GM23338 (cell line): ENCODE measurements at regions not wholly inside any gene's neighbourhood (a gene's known extent, or its start where the extent isn't known, plus 50 kb on each side); places are given as distances from the start of the nearest gene placed in this dataset.

Source experiments
- ATAC-seq: fragments of 200-7000 bp; cut with Tn5 transposase; 3 replicates; pipeline ENCODE4 v1.9.1; 2020
- DNase-seq: peaks from one replicate; pipeline ENCODE4 v3.0.0-alpha.2; 2015; ENCODE audit warnings: low spot score
- H2AFZ ChIP-seq: fragments of 200-600 bp; sonication (generic); 2 replicates; pipeline ENCODE4 v1.8.0; 2016; ENCODE audit warnings: antibody characterized with exemption, mild to moderate bottlenecking, moderate library complexity
- H3F3A ChIP-seq: fragments of 200-600 bp; sonication (generic); replicated peaks from 2 replicates; pipeline ENCODE4 v1.8.0; 2017; ENCODE audit warnings: antibody characterized with exemption, mixed run types, low read depth
- H3K27ac ChIP-seq: fragments of 200-600 bp; sonication (generic); 2 replicates; pipeline ENCODE4 v1.6.1; 2016; ENCODE audit warnings: low read depth
- H3K27me3 ChIP-seq: fragments of 200-600 bp; sonication (generic); 2 replicates; pipeline ENCODE4 v1.8.0; 2016; ENCODE audit warnings: mild to moderate bottlenecking, mixed run types, moderate library complexity; ENCODE audit not compliant: insufficient read depth
- H3K36me3 ChIP-seq: fragments of 200-600 bp; sonication (generic); 2 replicates; pipeline ENCODE4 v1.8.0; 2016; ENCODE audit warnings: mild to moderate bottlenecking; ENCODE audit not compliant: insufficient read depth
- H3K4me1 ChIP-seq: fragments of 200-600 bp; sonication (generic); 2 replicates; pipeline ENCODE4 v1.8.0; 2016; ENCODE audit warnings: mild to moderate bottlenecking, moderate library complexity; ENCODE audit not compliant: insufficient read depth
- H3K4me2 ChIP-seq: fragments of 200-600 bp; sonication (generic); 2 replicates; pipeline ENCODE4 v1.7.1; 2017; ENCODE audit warnings: mixed run types
- H3K4me3 ChIP-seq: fragments of 200-600 bp; sonication (generic); 2 replicates; pipeline ENCODE4 v1.6.1; 2016; ENCODE audit warnings: mixed run types
- H3K79me2 ChIP-seq: fragments of 200-600 bp; sonication (generic); replicated peaks from 2 replicates; pipeline ENCODE4 v1.8.0; 2017; ENCODE audit warnings: mild to moderate bottlenecking; ENCODE audit not compliant: insufficient read depth
- H3K9me2 ChIP-seq: fragments of 200-600 bp; sonication (generic); 2 replicates; pipeline ENCODE4 v1.8.0; 2017; ENCODE audit not compliant: insufficient read depth
- H4K20me1 ChIP-seq: fragments of 200-600 bp; sonication (generic); replicated peaks from 2 replicates; pipeline ENCODE4 v1.8.0; 2017; ENCODE audit warnings: mild to moderate bottlenecking; ENCODE audit not compliant: insufficient read depth
- H3K27ac Mint-ChIP-seq: 2 replicates; pipeline ENCODE4 v1.8.0; 2020; ENCODE audit warnings: inconsistent platforms, mild to moderate bottlenecking, moderate library complexity, mixed read lengths
- H3K27me3 Mint-ChIP-seq: 3 replicates; pipeline ENCODE4 v1.8.0; 2022; ENCODE audit warnings: low read depth, mild to moderate bottlenecking, moderate library complexity, mixed read lengths, inconsistent platforms; ENCODE audit not compliant: insufficient read depth, poor library complexity
- H3K36me3 Mint-ChIP-seq: 3 replicates; pipeline ENCODE4 v1.8.0; 2021; ENCODE audit warnings: low read depth, mild to moderate bottlenecking, inconsistent platforms, moderate library complexity, mixed read lengths
- H3K4me1 Mint-ChIP-seq: 3 replicates; pipeline ENCODE4 v1.8.0; 2020; ENCODE audit warnings: mild to moderate bottlenecking, inconsistent platforms, mixed read lengths
- H3K4me3 Mint-ChIP-seq: 3 replicates; pipeline ENCODE4 v1.8.0; 2021; ENCODE audit warnings: moderate library complexity, mild to moderate bottlenecking, inconsistent platforms, mixed read lengths
- H3K9me3 Mint-ChIP-seq: 3 replicates; pipeline ENCODE4 v1.8.0; 2020; ENCODE audit warnings: moderate library complexity, mild to moderate bottlenecking, inconsistent platforms, mixed read lengths
- EZH2 ChIP-seq: fragments of 200-600 bp; sonication (generic); IDR thresholded peaks from one replicate; pipeline ENCODE4 v1.8.0; 2017; ENCODE audit warnings: antibody characterized with exemption, mild to moderate bottlenecking, low read depth; ENCODE audit not compliant: unreplicated experiment
- JUNB ChIP-seq: IDR thresholded peaks from one replicate; pipeline ENCODE4 v1.6.1; 2016; ENCODE audit warnings: antibody characterized with exemption; ENCODE audit not compliant: unreplicated experiment
- POLR2AphosphoS5 ChIP-seq: IDR thresholded peaks from 2 replicates; pipeline ENCODE4 v1.6.1; 2016; ENCODE audit warnings: antibody characterized with exemption, low read depth
- REST ChIP-seq: IDR thresholded peaks from one replicate; pipeline ENCODE4 v1.6.1; 2018; ENCODE audit warnings: antibody characterized with exemption; ENCODE audit not compliant: unreplicated experiment
- STAT1 ChIP-seq: IDR thresholded peaks from one replicate; pipeline ENCODE4 v1.6.1; 2016; ENCODE audit warnings: antibody characterized with exemption; ENCODE audit not compliant: unreplicated experiment
- ZNF114 ChIP-seq: fragments of 250-450 bp; sonication (Bioruptor Pico); IDR thresholded peaks from 2 replicates; pipeline ENCODE4 v1.5.0; 2020; ENCODE audit warnings: mild to moderate bottlenecking, moderate library complexity
- ZNF331 ChIP-seq: fragments of 250-450 bp; sonication (Bioruptor Pico); IDR thresholded peaks from 2 replicates; pipeline ENCODE4 v1.5.0; 2020; ENCODE audit warnings: low read depth, mild to moderate bottlenecking, moderate library complexity
- ZNF462 ChIP-seq: fragments of 250-450 bp; sonication (Bioruptor Pico); IDR thresholded peaks from 2 replicates; pipeline ENCODE4 v1.5.0; 2020; ENCODE audit warnings: mild to moderate bottlenecking, moderate library complexity

DNA sequence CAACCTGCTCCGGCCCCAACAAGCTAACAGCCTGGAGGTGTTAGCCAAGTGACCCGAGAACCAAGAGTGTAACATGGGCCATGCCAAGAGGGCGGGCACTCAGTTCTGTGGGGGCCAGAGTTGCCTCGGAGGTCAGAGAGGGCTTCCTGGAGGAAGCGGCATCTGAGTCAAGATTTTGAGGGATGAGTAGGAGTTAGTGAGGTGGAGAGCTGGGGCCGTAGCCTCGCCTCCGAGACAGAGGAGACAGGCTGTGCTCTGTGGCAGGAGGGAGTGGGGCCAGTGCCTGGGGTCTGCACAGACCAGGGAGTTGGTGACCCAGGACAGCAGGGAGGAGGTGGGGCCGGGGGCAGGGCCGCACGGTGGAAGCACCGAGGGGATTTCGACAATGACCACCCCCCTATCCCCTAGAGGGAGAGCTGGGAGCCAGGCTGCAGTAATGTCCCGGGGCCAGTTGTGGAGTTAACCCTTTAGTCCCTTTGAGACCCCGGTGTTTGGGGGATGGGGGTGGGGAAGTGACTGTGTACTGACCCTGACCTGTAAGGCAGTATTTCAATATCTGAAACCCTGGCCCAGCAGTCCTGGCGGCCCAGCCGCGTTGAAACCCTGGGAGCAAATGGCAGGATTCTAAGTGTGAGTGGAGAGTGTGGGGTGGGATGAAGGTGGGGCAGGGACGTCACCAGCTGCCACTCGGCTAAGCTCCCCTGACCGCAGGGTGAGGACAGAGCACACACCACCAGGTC is 148.7 kb upstream of the COL5A1 start:
- Mint-ChIP-seq H3K9me3 (no peaks in the 10 kb centered on the region), H3K27me3 (peaks cover 3% of the 10 kb centered on the region), H3K4me3 (no peak overlapping the region), H3K4me1 (peaks cover 8% of the 10 kb centered on the region), H3K36me3 (no peaks in the 10 kb centered on the region; the same call in 2 of the 3 replicates), H3K27ac (no peak overlapping the region; the same call in 1 of the 2 replicates)
- no peaks in the 10 kb centered on the region for H4K20me1 ChIP-seq
- DNase-seq (no peak), ATAC-seq (peak; percentile 55)
- TF ChIP-seq JUNB: no peak
- no peak for TF ChIP-seq EZH2
- TF ChIP-seq REST: no peak
- TF ChIP-seq STAT1: no peak
- TF ChIP-seq ZNF462 (CRISPR knock-in tag): no peak
- TF ChIP-seq ZNF114 (CRISPR knock-in tag): no peak
- no peak for TF ChIP-seq ZNF331 (CRISPR knock-in tag)
- no peak for TF ChIP-seq POLR2AphosphoS5
- no peaks in the 10 kb centered on the region for H3K36me3 ChIP-seq
- H3F3A ChIP-seq: no peaks in the 10 kb centered on the region
- no peaks in the 10 kb centered on the region for H3K4me1 ChIP-seq
- no peaks in the 10 kb centered on the region for H3K79me2 ChIP-seq
- H2AFZ ChIP-seq: no peak overlapping the region
- no peak overlapping the region for H3K4me2 ChIP-seq
- H3K27ac ChIP-seq: no peak overlapping the region
- H3K27me3 ChIP-seq: no peaks in the 10 kb centered on the region
- no peak overlapping the region for H3K4me3 ChIP-seq
- no peaks in the 10 kb centered on the region for H3K9me2 ChIP-seq
